ENCODE measurements at regions not wholly inside any gene's neighbourhood (a gene's known extent, or its start where the extent isn't known, plus 50 kb on each side); places are given as distances from the start of the nearest gene placed in this dataset.
"Not testable (repeated sequence)": the region's sequence is repeated elsewhere in the genome, so short reads cannot be mapped to it uniquely, and the experiment has no call there.

- no peaks in the 10 kb centered on the region for H3K4me1 ChIP-seq (ENCODE audit: control insufficient read depth, insufficient read depth, low read length)
- ATAC-seq: no peak
- WGBS: 88% methylated on average over 7 of the region's 7 CpGs
- H3K27ac ChIP-seq (ENCODE audit: low read length): no peak overlapping the region
- intact Hi-C loops (cut with DNase I): no loop called here
- no peaks in the 10 kb centered on the region for H3K27me3 ChIP-seq (ENCODE audit: control insufficient read depth, insufficient read depth)
- H3K4me3 ChIP-seq (ENCODE audit: low read length): no peak overlapping the region
- DNase-seq: no peak
- H3K9me3 ChIP-seq (ENCODE audit: control insufficient read depth, low read length): no peaks in the 10 kb centered on the region
These were observed 348.9 kb downstream of the FLRT2 start for GRCh38 chr14:85878874-85879273.

GRCh38 chr14:85873006-85873405 lies 343.1 kb downstream of the FLRT2 start:
- Histone ChIP-seq H3K27me3 (ENCODE audit: control insufficient read depth, insufficient read depth) (no peaks in the 10 kb centered on the region), H3K4me1 (ENCODE audit: control insufficient read depth, insufficient read depth, low read length) (no peaks in the 10 kb centered on the region), H3K9me3 (ENCODE audit: control insufficient read depth, low read length) (no peaks in the 10 kb centered on the region), H3K27ac (ENCODE audit: low read length) (no peak overlapping the region), H3K4me3 (ENCODE audit: low read length) (no peak overlapping the region)
- DNase-seq (no peak), ATAC-seq (no peak)
- intact Hi-C loops (cut with DNase I): no loop called here
- 86% methylated on average over 6 of the region's 6 CpGs for WGBS

DNA sequence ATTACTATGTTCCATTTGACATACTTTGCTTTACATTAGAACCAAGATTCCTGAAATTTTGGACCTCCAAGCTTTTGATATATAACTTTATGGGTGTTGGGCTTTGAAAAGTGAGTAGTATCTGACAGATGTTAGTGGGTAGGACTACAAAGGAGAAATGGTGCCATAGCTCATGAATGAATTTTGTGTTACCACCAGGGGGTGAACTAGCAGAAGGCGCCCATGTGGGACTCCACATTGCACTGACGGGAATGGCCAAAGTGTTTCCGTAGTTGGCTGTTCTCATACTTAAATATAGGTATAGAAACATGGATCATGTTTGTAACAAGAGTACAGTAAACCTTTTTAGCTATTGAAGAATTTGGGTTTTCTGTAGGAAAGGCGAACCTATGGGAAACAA lies 337.5 kb downstream of the FLRT2 start:
- WGBS: 89% methylated on average over 4 of the region's 4 CpGs
- intact Hi-C loops (cut with DNase I): no loop called here

GRCh38 chr14:85865701-85866100 lies 335.8 kb downstream of the FLRT2 start:
- no peak overlapping the region for H3K27ac ChIP-seq (ENCODE audit: low read length)
- WGBS: 69% methylated on average over 3 of the region's 3 CpGs

More for the DNA sequence above, 337.5 kb downstream of the FLRT2 start:
- no peaks in the 10 kb centered on the region for H3K27me3 ChIP-seq (ENCODE audit: control insufficient read depth, insufficient read depth)
- H3K9me3 ChIP-seq (ENCODE audit: control insufficient read depth, low read length): no peaks in the 10 kb centered on the region
- ATAC-seq: no peak
- H3K4me1 ChIP-seq (ENCODE audit: control insufficient read depth, insufficient read depth, low read length): no peaks in the 10 kb centered on the region
- no peak overlapping the region for H3K27ac ChIP-seq (ENCODE audit: low read length)
- no peak overlapping the region for H3K4me3 ChIP-seq (ENCODE audit: low read length)
- no peak for DNase-seq

GRCh38 chr14:85858634-85859033 lies 328.7 kb downstream of the FLRT2 start:
- H3K27me3 ChIP-seq (ENCODE audit: control insufficient read depth, insufficient read depth): no peaks in the 10 kb centered on the region
- no peak overlapping the region for H3K4me3 ChIP-seq (ENCODE audit: low read length)
- no peak for DNase-seq
- WGBS: 65% methylated on average over 2 of the region's 2 CpGs
- no peak overlapping the region for H3K27ac ChIP-seq (ENCODE audit: low read length)
- intact Hi-C loops (cut with DNase I): no loop called here
- H3K4me1 ChIP-seq (ENCODE audit: control insufficient read depth, insufficient read depth, low read length): no peaks in the 10 kb centered on the region
- no peak for ATAC-seq
- no peaks in the 10 kb centered on the region for H3K9me3 ChIP-seq (ENCODE audit: control insufficient read depth, low read length)

More at GRCh38 chr14:85865701-85866100, 335.8 kb downstream of the FLRT2 start:
- DNase-seq (no peak), ATAC-seq (no peak)
- Histone ChIP-seq H3K4me3 (ENCODE audit: low read length) (no peak overlapping the region), H3K27me3 (ENCODE audit: control insufficient read depth, insufficient read depth) (no peaks in the 10 kb centered on the region), H3K9me3 (ENCODE audit: control insufficient read depth, low read length) (no peaks in the 10 kb centered on the region), H3K4me1 (ENCODE audit: control insufficient read depth, insufficient read depth, low read length) (no peaks in the 10 kb centered on the region)
- intact Hi-C loops (cut with DNase I): no loop called here

GRCh38 chr14:85856430-85856829 lies 326.5 kb downstream of the FLRT2 start:
- no peak overlapping the region for H3K27ac ChIP-seq (ENCODE audit: low read length)
- no peaks in the 10 kb centered on the region for H3K9me3 ChIP-seq (ENCODE audit: control insufficient read depth, low read length)
- no peak for ATAC-seq
- no peak for DNase-seq
- H3K4me3 ChIP-seq (ENCODE audit: low read length): no peak overlapping the region
- no peaks in the 10 kb centered on the region for H3K27me3 ChIP-seq (ENCODE audit: control insufficient read depth, insufficient read depth)
- H3K4me1 ChIP-seq (ENCODE audit: control insufficient read depth, insufficient read depth, low read length): no peaks in the 10 kb centered on the region
- intact Hi-C loops (cut with DNase I): no loop called here
- WGBS: 86% methylated on average over 1 of the region's 1 CpG

DNA sequence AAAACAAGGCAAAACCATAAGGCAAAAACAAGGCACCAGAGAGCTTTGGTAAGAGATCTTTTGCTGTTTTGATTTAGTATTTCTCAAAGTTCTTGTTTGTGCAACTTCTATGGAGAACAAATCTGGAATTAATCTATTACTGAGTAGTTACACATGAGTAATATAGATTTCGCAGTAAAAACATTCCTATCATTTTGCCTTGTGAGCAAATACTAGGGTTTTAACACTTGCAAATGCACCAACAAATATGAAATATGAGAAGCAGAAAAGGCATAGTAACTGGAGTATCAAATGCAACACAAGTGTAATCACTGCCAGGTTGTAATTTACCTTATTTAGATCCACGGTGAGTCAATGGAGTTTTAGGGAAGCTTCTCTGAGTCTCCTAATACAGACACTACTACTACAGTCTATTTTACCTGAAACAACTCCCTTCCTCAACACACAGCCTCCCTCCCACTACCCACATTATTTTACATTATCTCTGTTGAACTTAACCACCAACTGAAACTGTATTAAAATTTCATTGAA lies 324.1 kb downstream of the FLRT2 start:
- ATAC-seq (no peak), DNase-seq (no peak)
- no peak overlapping the region for H3K4me3 ChIP-seq (ENCODE audit: low read length)
- intact Hi-C loops (cut with DNase I): no loop called here
- 90% methylated on average over 2 of the region's 2 CpGs for WGBS
- no peaks in the 10 kb centered on the region for H3K9me3 ChIP-seq (ENCODE audit: control insufficient read depth, low read length)
- H3K27me3 ChIP-seq (ENCODE audit: control insufficient read depth, insufficient read depth): no peaks in the 10 kb centered on the region
- H3K27ac ChIP-seq (ENCODE audit: low read length): no peak overlapping the region
- H3K4me1 ChIP-seq (ENCODE audit: control insufficient read depth, insufficient read depth, low read length): no peaks in the 10 kb centered on the region

- intact Hi-C loops (cut with DNase I): no loop called here
- Histone ChIP-seq H3K4me1 (ENCODE audit: control insufficient read depth, insufficient read depth, low read length) (no peaks in the 10 kb centered on the region), H3K9me3 (ENCODE audit: control insufficient read depth, low read length) (no peaks in the 10 kb centered on the region), H3K27me3 (ENCODE audit: control insufficient read depth, insufficient read depth) (no peaks in the 10 kb centered on the region), H3K4me3 (ENCODE audit: low read length) (no peak overlapping the region), H3K27ac (ENCODE audit: low read length) (no peak overlapping the region)
- DNase-seq (no peak), ATAC-seq (no peak)
- 90% methylated on average over 5 of the region's 5 CpGs for WGBS
These were observed 323.0 kb downstream of the FLRT2 start for GRCh38 chr14:85852906-85853305.

GRCh38 chr14:85852123-85852522 lies 322.2 kb downstream of the FLRT2 start:
- H3K27ac ChIP-seq (ENCODE audit: low read length); H3K27me3 ChIP-seq (ENCODE audit: control insufficient read depth, insufficient read depth); H3K4me1 ChIP-seq (ENCODE audit: control insufficient read depth, insufficient read depth, low read length); ATAC-seq; H3K9me3 ChIP-seq (ENCODE audit: control insufficient read depth, low read length); intact Hi-C loops (cut with DNase I); DNase-seq; H3K4me3 ChIP-seq (ENCODE audit: low read length): not testable (repeated sequence)
- WGBS: 88% methylated on average over 4 of the region's 4 CpGs

- H3K9me3 ChIP-seq (ENCODE audit: control insufficient read depth, low read length); H3K27me3 ChIP-seq (ENCODE audit: control insufficient read depth, insufficient read depth); H3K4me3 ChIP-seq (ENCODE audit: low read length); H3K4me1 ChIP-seq (ENCODE audit: control insufficient read depth, insufficient read depth, low read length); intact Hi-C loops (cut with DNase I); ATAC-seq; H3K27ac ChIP-seq (ENCODE audit: low read length); DNase-seq: not testable (repeated sequence)
- WGBS: 90% methylated on average over 8 of the region's 8 CpGs
These were observed 300.6 kb downstream of the FLRT2 start for GRCh38 chr14:85830549-85830948.

DNA sequence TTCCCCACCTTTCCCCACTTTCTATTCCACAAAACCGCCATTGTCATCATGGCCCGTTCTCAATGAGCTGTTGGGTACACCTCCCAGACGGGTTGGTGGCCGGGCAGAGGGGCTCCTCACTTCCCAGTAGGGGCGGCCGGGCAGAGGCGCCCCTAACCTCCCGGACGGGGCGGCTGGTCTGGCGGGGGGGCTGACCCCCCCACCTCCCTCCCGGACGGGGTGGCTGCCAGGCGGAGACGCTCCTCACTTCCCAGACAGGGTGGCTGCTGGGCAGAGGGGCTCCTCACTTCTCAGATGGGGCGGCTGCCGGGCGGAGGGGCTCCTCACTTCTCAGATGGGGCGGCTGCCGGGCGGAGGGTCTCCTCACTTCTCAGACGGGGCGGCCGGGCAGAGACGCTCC lies 299.7 kb downstream of the FLRT2 start:
- peak in 1 of 3 donors; percentile 22 for DNase-seq
- intact Hi-C loops (cut with DNase I); H3K4me1 ChIP-seq (ENCODE audit: control insufficient read depth, insufficient read depth, low read length); ATAC-seq; H3K9me3 ChIP-seq (ENCODE audit: control insufficient read depth, low read length); H3K27me3 ChIP-seq (ENCODE audit: control insufficient read depth, insufficient read depth); H3K27ac ChIP-seq (ENCODE audit: low read length); H3K4me3 ChIP-seq (ENCODE audit: low read length): not testable (repeated sequence)
- 97% methylated on average over 22 of the region's 25 CpGs for WGBS

DNA sequence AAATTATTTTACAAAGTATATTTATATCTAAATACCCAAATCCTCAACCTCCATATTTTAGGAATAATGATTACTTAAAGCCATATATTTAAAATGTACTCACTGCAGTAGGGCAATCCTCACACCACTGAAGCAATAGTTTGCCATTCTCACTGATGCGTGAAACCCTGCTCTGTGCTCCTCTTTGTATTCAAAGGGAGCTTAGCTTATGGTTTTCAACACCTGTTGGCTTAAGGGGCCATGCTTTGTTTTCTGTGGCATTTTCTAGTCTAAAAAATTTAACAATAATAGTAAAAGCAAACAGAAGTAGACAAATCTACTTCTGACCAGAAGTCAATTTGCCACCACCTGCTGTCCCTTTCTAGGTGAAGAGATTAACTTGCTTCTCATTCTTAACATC lies 294.6 kb downstream of the FLRT2 start:
- Histone ChIP-seq H3K27me3 (ENCODE audit: control insufficient read depth, insufficient read depth) (no peaks in the 10 kb centered on the region), H3K4me3 (ENCODE audit: low read length) (no peak overlapping the region), H3K27ac (ENCODE audit: low read length) (no peak overlapping the region), H3K9me3 (ENCODE audit: control insufficient read depth, low read length) (no peaks in the 10 kb centered on the region), H3K4me1 (ENCODE audit: control insufficient read depth, insufficient read depth, low read length) (no peaks in the 10 kb centered on the region)
- intact Hi-C loops (cut with DNase I): no loop called here
- 97% methylated on average over 1 of the region's 1 CpG for WGBS
- DNase-seq: no peak
- ATAC-seq: no peak
